NCI-H1105 (cell line): ENCODE measurements at regions not wholly inside any gene's neighbourhood (a gene's known extent, or its start where the extent isn't known, plus 50 kb on each side); places are given as distances from the start of the nearest gene placed in this dataset.

Source experiments
- DNase-seq: peaks from one replicate; lab custom pipeline; 2025; lab: John Stamatoyannopoulos, UW

GRCh38 chr9:120212153-120212852 lies 367.7 kb downstream of the CDK5RAP2 start:
- DNase-seq, result no peak

GRCh38 chr9:120210274-120210673 lies 369.7 kb downstream of the CDK5RAP2 start:
- DNase-seq, result no peak

- no peak for DNase-seq
These were observed 376.9 kb downstream of the CDK5RAP2 start for GRCh38 chr9:120202856-120203654.

- DNase-seq, result no peak
These were observed 381.9 kb downstream of the CDK5RAP2 start for GRCh38 chr9:120198027-120198426.

GRCh38 chr9:120197605-120198004 lies 382.4 kb downstream of the CDK5RAP2 start:
- no peak for DNase-seq

GRCh38 chr9:120191141-120191540 lies 388.8 kb downstream of the CDK5RAP2 start:
- DNase-seq, result no peak

- no peak for DNase-seq
These were observed 392.2 kb downstream of the CDK5RAP2 start for GRCh38 chr9:120187758-120188157.

GRCh38 chr9:120186276-120186675 lies 393.7 kb downstream of the CDK5RAP2 start:
- DNase-seq, result no peak

GRCh38 chr9:120184266-120184665 lies 395.7 kb downstream of the CDK5RAP2 start:
- no peak for DNase-seq

- no peak for DNase-seq
These were observed 396.4 kb downstream of the CDK5RAP2 start for GRCh38 chr9:120183615-120184014.

GRCh38 chr9:120182011-120182410 lies 398.0 kb downstream of the CDK5RAP2 start:
- no peak for DNase-seq

- no peak for DNase-seq
These were observed 402.8 kb downstream of the CDK5RAP2 start for GRCh38 chr9:120177121-120177520.

GRCh38 chr9:120175031-120175430 lies 404.9 kb downstream of the CDK5RAP2 start:
- DNase-seq, result no peak

GRCh38 chr9:120161776-120162175 lies 418.2 kb downstream of the CDK5RAP2 start:
- DNase-seq, result no peak

- no peak for DNase-seq
These were observed 421.7 kb downstream of the CDK5RAP2 start for GRCh38 chr9:120158221-120158620.

GRCh38 chr9:120156376-120156775 lies 423.6 kb downstream of the CDK5RAP2 start:
- DNase-seq, result no peak

- DNase-seq, result no peak
These were observed 426.7 kb downstream of the CDK5RAP2 start for GRCh38 chr9:120153258-120153657.

- no peak for DNase-seq
These were observed 427.7 kb downstream of the CDK5RAP2 start for GRCh38 chr9:120152295-120152694.

- no peak for DNase-seq
These were observed 428.2 kb downstream of the CDK5RAP2 start for GRCh38 chr9:120151806-120152205.

- no peak for DNase-seq
These were observed 428.8 kb downstream of the CDK5RAP2 start for GRCh38 chr9:120151149-120151548.

- DNase-seq, result no peak
These were observed 441.0 kb downstream of the CDK5RAP2 start for GRCh38 chr9:120138955-120139354.

- no peak for DNase-seq
These were observed 442.7 kb downstream of the CDK5RAP2 start for GRCh38 chr9:120137186-120137840.

- no peak for DNase-seq
These were observed 443.3 kb downstream of the CDK5RAP2 start for GRCh38 chr9:120136696-120137095.
